ENCODE measurements at regions not wholly inside any gene's neighbourhood (a gene's known extent, or its start where the extent isn't known, plus 50 kb on each side); places are given as distances from the start of the nearest gene placed in this dataset.

DNA sequence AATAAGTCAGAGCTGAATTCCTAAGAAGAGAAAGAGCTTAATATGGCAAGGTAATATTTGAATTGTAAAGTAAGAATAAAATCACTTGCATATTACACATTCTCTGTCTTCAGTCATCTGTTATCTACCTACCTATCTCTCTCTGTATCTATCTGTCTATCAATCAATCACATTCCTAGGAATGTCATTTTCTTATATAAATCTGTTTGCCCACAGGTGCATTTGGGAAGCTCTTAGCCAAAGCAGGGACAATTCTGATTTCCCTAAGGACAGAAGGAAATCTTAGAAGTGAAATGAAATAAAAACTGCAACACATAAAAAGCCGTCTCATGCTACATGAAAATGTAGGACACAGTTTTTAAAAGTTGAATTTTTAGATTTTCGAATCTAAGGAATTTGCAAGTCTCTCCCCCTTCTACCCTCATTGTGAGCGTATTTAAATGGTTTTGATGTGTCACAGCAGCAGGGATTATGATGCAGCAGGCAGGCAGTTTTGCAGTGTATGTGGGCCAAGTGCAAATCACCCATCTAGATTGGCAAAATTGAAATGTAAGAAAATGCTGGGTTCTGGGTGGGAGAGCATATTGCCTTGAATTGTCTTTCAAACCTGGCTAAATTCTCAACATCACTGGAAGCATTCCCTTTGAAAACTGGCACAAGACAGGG is 155.7 kb downstream of the ACER2 start:
- TF ChIP-seq CTCF (IDR thresholded peaks at IDR 0.05) (no peak), POLR2AphosphoS5 (IDR thresholded peaks at IDR 0.05) (no peak), EP300 (IDR thresholded peaks at IDR 0.05) (no peak)

Data from gastroesophageal sphincter (tissue), 3 donors.